Astrocyte of the cerebellum (primary cell): ENCODE measurements at regions not wholly inside any gene's neighbourhood (a gene's known extent, or its start where the extent isn't known, plus 50 kb on each side); places are given as distances from the start of the nearest gene placed in this dataset.

ENCODE experiments used
- DNase-seq: peaks from one replicate; pipeline ENCODE4 v3.0.0-alpha.2; 2011; ENCODE audit warnings: low read depth
- H3K4me3 ChIP-seq: 2 replicates; pipeline ENCODE4 v1.5.1; 2011; ENCODE audit warnings: mild to moderate bottlenecking, low read depth, low read length, moderate library complexity
- CTCF ChIP-seq: IDR thresholded peaks from 2 replicates; pipeline ENCODE4 v1.5.1; 2012; ENCODE audit warnings: low read length, low read depth, moderate library complexity, mild to moderate bottlenecking; ENCODE audit errors: missing control alignments
- in situ Hi-C: cut with HindIII; loops from 2 replicates; pipeline ENCODE4 v1.10.0; 2017; ENCODE audit warnings: low sequenced_read_pairs

- DNase-seq = no peak
- no peak overlapping the region for H3K4me3 ChIP-seq
- in situ Hi-C loops = no loop called here
- TF ChIP-seq CTCF = no peak
Observed at GRCh38 chr10:124235232-124235631, 141.8 kb upstream of the CHST15 start.

GRCh38 chr10:124233546-124234138 lies 140.2 kb upstream of the CHST15 start:
- no peak overlapping the region for H3K4me3 ChIP-seq

GRCh38 chr10:124232686-124233545 lies 139.5 kb upstream of the CHST15 start:
- in situ Hi-C loops = no loop called here
- no peak overlapping the region for H3K4me3 ChIP-seq
- no peak for TF ChIP-seq CTCF
- DNase-seq = no peak

More at GRCh38 chr10:124233546-124234138, 140.2 kb upstream of the CHST15 start:
- in situ Hi-C loops = no loop called here
- no peak for TF ChIP-seq CTCF
- no peak for DNase-seq

- no peak for DNase-seq
Observed at GRCh38 chr10:124231168-124232155, 138.1 kb upstream of the CHST15 start.

GRCh38 chr10:124230635-124231167 lies 137.3 kb upstream of the CHST15 start:
- TF ChIP-seq CTCF = no peak
- DNase-seq = no peak
- no peak overlapping the region for H3K4me3 ChIP-seq
- in situ Hi-C loops = no loop called here

More at GRCh38 chr10:124231168-124232155, 138.1 kb upstream of the CHST15 start:
- no peak overlapping the region for H3K4me3 ChIP-seq
- in situ Hi-C loops = no loop called here
- TF ChIP-seq CTCF = no peak
